HEK293 (cell line): ENCODE measurements at regions not wholly inside any gene's neighbourhood (a gene's known extent, or its start where the extent isn't known, plus 50 kb on each side); places are given as distances from the start of the nearest gene placed in this dataset.

Experiments used
- ZBTB7A ChIP-seq: fragments of 450-650 bp; formaldehyde crosslinking; IDR thresholded peaks from 2 replicates; pipeline ENCODE4 v1.5.1; 2016; ENCODE audit warnings: low read depth, missing biosample characterization, missing genetic modification characterization
- ZNF239 ChIP-seq: fragments of 450-650 bp; formaldehyde crosslinking; IDR thresholded peaks from 2 replicates; pipeline ENCODE4 v1.5.1; 2016; ENCODE audit warnings: missing biosample characterization, missing genetic modification characterization
- ZNF292 ChIP-seq: fragments of 450-650 bp; formaldehyde crosslinking; IDR thresholded peaks from 2 replicates; pipeline ENCODE4 v1.5.1; 2016; ENCODE audit warnings: low read depth, missing biosample characterization, missing genetic modification characterization, borderline replicate concordance
- ZNF521 ChIP-seq: fragments of 450-650 bp; formaldehyde crosslinking; IDR thresholded peaks from 2 replicates; pipeline ENCODE4 v1.5.1; 2017; ENCODE audit warnings: missing biosample characterization, mild to moderate bottlenecking, missing genetic modification characterization

GRCh38 chr4:132707955-132708354 is 441.1 kb upstream of the PCDH10 start:
- TF ChIP-seq ZNF521 (no peak), ZNF239 (tag by site-specific recombination) (no peak), ZBTB7A (tag by site-specific recombination) (no peak), ZNF292 (no peak)
